ENCODE measurements at regions not wholly inside any gene's neighbourhood (a gene's known extent, or its start where the extent isn't known, plus 50 kb on each side); places are given as distances from the start of the nearest gene placed in this dataset.
A peak's percentile ranks its signal among the peaks of the same experiment; 100 is the strongest.
"Not testable (repeated sequence)": the region's sequence is repeated elsewhere in the genome, so short reads cannot be mapped to it uniquely, and the experiment has no call there.

DNA sequence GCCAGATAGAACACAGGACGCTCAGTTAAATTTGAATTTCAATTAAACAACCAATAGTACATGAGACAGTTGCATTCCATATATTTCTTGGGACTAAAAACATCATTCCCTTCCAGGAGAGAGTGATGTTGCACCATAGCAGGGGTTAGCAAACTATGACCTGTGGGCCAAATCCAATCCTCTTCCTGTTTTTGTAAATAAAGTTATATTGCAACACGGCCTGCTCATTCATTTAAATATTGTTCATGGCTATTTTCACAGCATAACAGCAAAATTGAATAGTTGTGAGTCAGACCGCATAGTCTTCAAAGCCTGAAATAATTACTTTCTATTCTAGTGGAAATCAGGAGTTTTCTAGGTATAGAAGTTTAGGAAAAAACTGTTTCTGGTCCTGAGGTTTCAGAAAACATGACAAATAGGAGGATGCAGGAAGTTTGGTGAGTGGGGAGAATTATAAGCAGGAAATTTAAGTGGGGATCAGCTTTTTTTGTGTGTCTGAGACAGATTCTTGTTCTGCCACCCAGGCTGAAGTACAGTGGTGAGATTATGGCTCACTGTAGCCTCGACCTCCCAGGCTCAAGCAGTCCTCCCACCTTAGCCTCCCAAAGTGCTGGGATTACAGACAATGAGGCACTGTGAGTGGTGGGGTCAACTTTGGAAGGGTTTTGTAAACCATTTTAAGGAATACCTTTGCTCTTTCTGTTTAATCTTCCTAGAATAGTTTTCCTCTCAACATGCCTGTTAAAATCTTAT lies 131.5 kb downstream of the SOCS6 start:
- ATAC-seq (no peak), DNase-seq (no peak)
- intact Hi-C loops (cut with micrococcal nuclease), result no loop called here

DNA sequence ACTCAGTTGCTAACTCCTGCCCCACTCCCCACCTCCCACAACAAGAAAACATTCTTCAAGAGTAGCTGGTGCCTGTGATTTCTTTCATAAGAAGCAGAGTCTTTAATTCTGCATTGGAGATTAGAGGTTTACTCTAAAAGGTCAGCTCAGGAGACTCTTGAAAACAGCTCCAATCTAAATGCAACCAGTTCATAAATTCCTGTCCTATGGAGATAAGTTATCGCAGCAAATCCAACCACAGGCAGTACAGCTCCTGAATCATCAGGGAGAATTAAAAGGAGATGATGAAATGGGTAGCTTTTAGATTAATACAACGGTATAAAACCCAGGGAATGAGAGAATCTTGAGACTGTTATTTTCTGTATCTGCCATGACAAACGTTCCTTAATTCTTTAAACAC lies 130.7 kb downstream of the SOCS6 start:
- intact Hi-C loops (cut with micrococcal nuclease), result no loop called here
- no peak for ATAC-seq
- DNase-seq, result no peak

DNA sequence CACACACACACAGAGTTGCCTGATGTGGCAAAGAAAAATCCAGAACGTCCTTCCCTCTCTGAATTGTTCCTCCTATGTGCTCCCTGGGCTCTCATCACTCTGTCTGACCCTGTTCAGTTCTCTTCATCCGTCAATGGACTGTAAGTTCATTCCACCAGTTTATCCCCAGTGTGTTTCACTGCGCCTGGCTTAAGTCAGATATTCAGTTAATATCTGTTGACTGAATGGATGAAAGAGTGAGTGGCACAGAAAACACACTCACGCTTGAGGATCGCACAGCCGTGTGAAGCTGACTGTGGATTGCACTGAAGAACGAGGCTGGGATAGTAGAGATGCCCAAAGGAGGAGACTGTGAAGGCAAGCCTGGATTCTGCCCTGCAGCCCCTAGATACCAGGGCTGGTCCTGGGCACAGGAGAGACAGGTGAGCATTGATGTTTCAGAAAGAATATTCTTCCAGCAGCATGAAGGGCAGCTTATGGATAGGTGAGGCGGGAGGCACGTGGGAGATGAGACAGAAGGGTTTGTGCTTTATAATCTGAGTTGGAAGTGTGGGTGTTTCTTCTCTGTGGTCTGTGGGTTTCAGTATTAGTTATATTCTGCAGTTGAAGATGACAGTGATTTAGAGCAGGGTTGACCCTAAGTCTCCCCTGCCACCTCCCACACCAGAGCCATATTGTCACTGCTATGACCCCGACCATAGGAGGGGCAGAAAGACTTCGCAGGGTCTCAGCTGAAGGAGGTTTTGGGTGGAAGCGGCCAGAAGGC lies 129.9 kb downstream of the SOCS6 start:
- ATAC-seq, result no peak
- DNase-seq, result no peak
- intact Hi-C loops (cut with micrococcal nuclease), result no loop called here

DNA sequence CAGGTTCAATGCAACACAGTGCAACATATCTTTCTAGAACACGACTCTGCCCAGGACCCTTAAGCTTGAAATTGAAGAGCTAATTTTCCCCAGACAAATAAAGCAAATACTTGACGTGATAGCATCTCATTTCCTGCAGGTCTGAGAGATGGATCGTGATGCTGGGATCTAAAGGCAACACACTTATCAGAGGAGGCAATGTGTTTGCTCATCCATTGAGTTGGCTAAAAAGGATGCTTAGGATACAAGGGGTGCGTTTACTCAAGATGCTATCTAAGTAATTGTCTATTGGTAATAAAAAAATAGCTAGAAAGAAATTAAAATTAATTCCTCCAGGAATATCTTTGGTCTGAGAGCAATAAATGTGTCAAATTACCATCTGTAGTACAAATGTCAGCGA lies 129.0 kb downstream of the SOCS6 start:
- ATAC-seq (no peak), DNase-seq (no peak)
- intact Hi-C loops (cut with micrococcal nuclease), result no loop called here

DNA sequence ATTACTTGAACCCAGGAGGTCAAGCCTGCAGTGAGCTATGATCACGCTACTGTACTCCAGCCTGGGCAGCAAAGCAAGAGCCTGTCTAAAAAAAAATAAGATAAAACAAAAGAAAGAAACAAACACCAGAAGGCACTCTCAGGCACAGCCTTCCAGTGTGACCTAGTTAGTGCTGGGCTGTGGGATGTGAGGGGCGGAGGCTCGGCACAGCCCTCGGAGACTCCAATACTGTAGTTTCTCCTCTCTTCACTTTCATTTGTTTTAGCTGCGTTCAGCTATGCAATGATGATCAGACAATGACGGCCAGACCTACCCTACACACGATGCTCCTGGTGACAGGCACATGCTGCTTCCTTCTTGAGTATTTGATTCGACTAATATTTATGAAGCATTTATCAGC lies 127.7 kb downstream of the SOCS6 start:
- intact Hi-C loops (cut with micrococcal nuclease), result no loop called here
- ATAC-seq (no peak), DNase-seq (no peak)

DNA sequence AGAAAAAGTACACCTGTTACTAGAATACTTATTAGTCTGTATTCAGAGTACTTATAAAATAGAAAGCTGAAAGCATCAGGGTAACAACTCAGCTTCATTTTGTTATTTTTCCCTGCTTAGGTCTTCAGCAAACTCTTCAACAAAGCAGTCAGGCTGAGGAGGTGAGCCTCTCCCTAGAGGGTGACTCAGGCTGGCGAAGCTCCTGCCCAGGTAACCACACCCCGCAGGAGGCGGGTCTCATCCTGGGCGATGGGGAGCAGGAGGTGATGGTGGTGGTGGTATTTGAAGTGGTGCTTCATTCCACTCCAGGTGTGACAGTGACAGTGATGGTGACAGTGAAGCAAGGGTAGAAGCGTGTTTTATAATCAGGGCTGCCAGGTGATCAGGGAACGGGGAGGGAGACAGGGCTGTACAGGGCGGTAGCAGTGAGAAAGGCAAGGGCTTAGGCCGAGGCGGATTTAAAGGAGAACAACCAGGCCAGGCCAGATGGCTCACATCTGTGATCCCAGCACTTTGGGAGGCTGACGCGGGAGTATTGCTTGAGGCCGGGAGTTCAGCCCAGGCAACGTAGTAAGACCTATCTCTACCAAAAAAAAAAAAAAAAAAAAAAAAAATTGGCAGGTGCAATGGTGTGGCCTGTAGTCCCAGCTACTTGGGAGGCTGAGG lies 127.1 kb downstream of the SOCS6 start:
- ATAC-seq (no peak), DNase-seq (no peak)
- intact Hi-C loops (cut with micrococcal nuclease), result no loop called here

DNA sequence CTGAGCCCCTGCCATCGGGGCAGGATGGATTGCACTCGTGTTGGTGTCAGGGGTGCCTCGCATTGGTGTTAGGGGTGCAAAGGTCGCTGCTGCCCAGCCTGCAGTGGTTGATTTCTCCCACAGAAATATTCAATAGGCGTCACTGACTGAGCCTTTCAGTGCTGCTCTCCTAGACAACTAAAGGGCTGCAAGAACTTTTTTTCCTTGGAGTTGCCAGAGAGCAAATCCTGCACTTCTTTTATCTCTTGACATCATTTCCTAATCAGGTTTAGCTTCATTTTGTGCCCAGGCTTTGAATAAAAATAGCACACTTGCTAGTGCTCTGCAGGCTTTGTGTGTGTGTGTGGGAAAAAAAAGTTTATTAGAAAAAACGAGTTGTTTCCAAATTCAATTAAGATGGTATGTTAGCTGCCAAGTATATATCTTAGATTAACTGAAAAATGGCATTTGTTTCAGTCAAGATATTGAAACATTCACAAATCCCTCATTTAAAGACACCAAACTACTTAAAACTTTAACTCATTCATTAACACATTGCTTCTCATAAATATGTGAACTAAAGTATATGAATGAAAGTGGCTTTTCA lies 125.6 kb downstream of the SOCS6 start:
- ATAC-seq (peak; percentile 50), DNase-seq (no peak)
- intact Hi-C loops (cut with micrococcal nuclease), result no loop called here

DNA sequence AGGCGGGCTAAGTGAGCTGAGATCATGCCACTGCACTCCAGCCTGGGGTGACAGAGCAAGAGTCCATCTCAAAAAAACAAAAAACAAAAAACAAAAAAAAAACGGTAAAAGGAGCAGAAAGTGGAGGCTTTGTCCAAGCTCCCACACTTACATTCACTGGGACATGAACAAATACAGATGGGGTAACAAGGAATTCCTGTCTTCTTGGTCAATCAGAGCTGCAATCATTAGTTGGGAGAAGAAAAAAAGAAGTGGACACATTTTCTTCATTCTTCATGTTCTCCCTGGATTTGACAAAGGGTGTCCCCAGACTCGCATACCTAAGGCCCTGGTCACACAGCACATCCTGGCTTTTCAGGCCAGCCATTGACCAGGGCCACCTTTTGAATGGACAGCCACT lies 124.6 kb downstream of the SOCS6 start:
- ATAC-seq (no peak), DNase-seq (no peak)
- intact Hi-C loops (cut with micrococcal nuclease), result no loop called here

DNA sequence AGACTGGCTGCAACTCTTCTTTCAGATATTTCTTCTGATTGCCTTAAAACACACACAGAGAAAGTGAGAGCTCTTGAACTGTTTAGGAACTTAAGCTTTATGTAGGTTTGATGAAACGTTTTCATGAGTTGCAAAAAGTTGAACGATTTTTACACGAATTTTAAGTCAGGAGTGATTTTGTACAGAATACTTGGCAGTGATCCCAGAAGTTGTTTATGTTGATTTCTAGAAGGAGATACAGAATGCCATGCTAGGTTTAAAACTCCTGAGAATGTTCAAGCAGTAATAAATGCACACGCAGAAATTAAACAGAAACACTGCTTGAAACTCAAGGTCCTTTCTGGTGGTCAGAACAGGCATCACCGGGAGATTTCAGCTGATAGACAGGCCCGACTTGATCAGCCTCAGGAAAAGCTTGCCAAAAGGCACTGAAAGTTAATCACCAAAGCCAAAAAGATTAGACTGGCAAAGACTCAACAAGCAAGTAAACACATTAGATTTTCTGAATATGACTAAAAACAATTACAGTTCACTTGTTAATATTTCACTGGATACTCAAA lies 123.1 kb downstream of the SOCS6 start:
- no peak for ATAC-seq
- no peak for DNase-seq
- intact Hi-C loops (cut with micrococcal nuclease), result no loop called here

DNA sequence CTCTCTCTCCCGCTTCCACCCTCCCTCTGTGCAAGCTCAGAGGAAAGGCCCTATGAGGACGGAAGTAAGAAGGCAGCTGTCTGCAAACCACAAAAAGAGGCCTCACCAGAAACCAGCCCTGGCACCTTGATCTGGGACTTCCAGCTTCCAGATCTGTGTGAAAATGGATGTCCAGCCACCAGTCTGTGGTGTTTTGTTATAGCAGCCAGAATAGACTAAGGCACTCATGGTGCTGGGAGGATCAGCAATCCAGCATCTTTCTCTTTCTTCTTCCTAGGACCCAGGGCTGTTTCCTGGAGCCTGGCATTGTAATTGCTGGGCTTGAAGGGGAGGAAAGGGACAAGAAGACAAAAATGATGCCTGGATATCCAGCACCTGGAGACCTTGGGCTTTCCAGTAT lies 122.5 kb downstream of the SOCS6 start:
- intact Hi-C loops (cut with micrococcal nuclease), result no loop called here
- ATAC-seq (no peak), DNase-seq (no peak)

DNA sequence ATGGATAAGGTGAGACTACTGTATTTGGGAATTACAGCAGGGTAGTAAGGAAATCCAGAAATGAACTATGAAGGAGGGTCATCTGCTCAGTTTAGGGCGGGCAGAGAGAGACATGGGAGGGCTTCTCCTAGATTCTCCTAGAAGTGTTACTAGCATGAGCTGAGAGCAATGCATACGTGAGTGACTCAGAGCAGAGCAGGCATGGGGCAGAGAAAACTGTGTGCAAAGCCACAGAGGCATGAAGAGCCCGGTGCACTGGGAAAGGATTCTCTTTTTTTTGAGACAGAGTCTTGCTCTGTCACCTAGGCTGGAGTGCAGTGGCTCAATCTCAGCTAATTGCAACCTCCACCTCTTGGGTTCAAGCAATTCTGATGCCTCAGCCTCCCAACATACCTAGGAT lies 116.2 kb downstream of the SOCS6 start:
- DNase-seq, result no peak
- no peak for ATAC-seq
- intact Hi-C loops (cut with micrococcal nuclease), result no loop called here

DNA sequence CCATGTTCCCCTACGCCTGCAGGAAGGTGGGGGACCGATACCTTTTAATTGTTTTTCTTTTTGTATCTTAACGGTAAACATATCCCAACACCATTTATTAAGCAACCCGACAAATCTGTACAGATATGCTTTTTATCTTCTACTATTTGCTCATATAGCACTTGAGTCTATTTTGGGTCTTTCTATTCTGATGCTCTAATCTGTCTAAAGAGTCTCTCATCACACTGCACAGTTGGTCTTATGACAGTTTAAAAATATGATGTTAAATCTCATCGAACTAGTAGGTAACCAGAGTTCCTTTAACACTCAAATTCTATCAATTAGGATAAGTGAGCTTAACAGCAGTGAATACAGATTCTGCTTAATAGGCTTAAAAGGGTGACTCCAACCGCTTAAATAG lies 111.6 kb downstream of the SOCS6 start:
- peak; percentile 84 for ATAC-seq
- intact Hi-C loops (cut with micrococcal nuclease), result no loop called here
- DNase-seq, result no peak

DNA sequence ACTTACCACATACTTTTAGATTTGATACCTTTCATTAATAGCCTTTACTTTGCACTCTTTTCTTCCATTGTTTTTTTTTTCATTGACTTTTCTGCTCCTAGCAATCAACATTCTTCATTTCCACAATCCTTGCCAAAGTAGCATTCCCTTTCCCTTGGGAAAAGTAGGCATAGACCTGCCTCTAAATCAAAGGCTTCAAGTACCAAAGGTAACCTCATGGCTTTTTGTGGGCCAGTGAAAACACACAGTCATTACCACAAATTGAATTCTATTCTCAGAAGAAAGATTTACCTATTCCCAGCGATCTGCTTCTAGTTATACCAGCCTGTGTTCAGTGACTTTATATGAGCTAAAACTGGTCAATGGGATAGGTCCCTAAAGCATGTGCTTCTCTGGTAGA lies 109.2 kb downstream of the SOCS6 start:
- intact Hi-C loops (cut with micrococcal nuclease), result no loop called here
- ATAC-seq, result no peak
- no peak for DNase-seq

DNA sequence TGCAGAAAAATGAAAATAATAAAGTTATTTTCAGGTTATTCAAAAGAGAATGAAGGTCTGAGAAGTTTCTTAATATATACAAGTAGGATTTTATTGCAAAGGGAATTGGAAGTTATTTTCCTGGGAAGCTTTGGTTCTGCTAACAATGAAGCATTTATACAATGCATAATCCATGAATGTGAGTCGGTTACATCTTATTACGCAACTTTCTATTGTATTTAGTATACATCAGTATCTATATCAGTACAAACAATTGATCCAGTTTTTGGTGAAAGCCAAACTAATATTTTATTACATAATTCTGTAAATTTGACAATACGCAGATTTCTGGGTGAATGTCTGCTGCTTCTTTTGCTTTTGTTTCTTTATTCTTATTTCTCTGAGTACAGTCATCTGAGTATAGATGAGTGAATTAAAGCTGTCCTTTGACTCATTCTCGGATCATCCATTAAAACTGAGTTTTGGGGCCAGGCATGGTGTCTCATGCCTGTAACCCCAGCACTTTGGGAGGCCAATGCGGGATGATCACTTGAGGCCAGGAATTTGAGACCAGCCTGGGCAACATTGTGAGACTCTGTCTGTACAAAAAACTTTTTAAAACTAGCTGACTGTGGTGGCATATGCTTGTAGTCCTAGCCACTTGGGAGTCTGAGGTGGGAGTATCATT lies 108.5 kb downstream of the SOCS6 start:
- intact Hi-C loops (cut with micrococcal nuclease), result no loop called here
- no peak for ATAC-seq
- DNase-seq, result no peak

DNA sequence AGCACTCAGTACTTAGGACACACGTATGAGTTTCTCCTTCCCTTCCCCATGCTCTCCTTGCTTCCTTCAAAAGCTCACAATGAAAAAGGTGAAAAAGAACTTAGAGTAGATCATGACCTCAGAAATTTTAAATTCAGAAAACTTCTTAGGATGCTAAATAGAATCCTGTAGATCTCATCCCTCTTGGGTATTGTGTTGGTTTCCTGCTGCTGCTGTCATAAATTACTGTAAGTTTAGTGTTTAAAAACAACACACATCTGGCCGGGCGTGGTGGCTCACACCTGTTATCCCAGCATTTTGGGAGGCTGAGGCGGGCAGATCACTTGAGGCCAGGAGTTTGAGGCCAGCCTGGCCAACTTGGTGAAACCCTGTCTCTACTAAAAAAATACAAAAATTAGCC lies 106.9 kb downstream of the SOCS6 start:
- intact Hi-C loops (cut with micrococcal nuclease); ATAC-seq; DNase-seq: not testable (repeated sequence)

DNA sequence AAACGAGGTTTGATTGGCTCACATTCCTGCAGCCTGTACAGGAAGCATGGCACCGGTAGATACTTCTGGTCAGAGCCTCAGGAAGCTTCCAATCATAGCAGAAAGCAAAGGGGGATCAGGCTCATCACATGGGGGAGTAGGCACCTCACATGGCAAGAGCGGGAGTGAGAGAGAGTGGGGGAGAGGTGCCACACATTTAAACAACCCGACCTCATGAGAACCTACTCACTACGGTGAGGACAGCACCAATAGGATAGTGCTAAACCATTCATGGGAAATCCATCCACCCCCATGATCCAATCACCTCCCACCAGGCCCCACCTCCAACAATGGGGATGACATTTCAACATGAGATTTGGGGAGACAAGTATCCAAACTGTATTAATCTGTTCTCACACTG lies 105.8 kb downstream of the SOCS6 start:
- no peak for ATAC-seq
- intact Hi-C loops (cut with micrococcal nuclease), result no loop called here
- DNase-seq, result no peak

DNA sequence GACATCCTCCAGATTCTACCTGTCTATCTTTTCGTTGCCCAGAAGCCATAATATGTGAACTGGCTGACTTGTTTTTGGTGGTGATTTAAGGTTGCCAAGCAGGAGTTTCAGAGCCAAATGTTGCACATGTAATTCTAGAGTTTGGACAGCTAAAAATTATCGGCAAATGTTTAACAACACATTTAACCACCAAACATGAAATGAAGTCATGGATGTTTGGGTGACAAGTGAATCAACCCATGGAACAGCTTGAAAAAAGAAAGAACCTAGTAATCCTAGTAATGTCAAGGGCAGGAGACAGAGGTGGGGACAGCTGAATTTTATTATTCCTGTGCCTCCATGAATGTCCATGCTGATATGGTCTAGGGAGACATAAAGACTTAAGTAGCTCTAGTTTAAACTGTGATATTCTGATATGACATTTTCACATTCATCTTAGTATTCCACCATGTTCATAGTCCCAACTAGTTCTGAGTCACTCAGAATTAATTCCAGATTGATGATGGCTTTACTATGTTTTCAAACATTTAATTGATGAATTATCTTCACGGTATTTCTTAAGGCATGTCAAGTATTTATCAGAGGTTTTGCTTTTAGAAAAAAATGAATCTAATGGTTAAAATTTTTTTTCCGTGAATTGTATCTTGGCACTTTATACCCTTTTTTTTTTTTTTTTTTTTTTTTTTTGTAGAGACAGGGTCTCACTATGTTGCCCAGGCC lies 101.7 kb downstream of the SOCS6 start:
- ATAC-seq (no peak), DNase-seq (no peak)
- intact Hi-C loops (cut with micrococcal nuclease), result no loop called here

DNA sequence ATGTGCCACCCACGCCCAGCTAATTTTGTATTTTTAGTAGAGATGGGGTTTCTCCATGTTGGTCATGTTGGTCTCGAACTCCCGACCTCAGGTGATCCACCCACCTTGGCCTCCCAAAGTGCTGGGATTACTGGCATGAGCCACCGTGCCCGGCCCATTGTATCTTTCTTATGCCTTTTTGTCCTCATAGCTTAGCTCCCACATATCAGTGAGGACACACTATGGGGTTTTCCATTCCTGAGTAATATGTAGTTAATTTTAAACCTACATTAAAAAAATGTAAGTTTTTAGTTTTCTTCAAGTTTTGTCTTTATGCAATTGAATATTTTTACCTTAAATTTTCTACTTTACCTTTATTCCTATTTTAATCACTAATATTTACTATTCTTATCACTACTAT lies 100.2 kb downstream of the SOCS6 start:
- intact Hi-C loops (cut with micrococcal nuclease); ATAC-seq; DNase-seq: not testable (repeated sequence)

DNA sequence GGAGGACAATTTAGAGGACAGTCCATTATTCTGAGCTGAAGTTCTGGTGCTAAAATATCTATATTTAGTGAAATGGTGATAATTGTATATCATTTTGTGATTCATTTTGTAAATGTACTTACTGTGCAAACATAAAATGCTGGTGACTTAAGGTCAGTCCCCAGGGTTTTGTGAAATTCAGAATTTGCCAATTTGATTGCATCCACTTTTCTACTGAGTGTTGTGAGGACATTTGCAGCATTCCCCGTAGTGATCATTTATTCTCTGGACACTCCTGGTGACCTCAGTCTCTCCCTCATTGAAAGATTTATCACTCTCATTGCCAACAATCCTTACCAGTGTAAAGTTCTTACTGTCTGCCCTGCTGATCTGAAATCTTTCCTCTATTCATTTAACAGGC lies 98.2 kb downstream of the SOCS6 start:
- intact Hi-C loops (cut with micrococcal nuclease), result no loop called here
- DNase-seq (no peak), ATAC-seq (no peak)
